Gastroesophageal sphincter (tissue), 4 donors: ENCODE measurements at regions not wholly inside any gene's neighbourhood (a gene's known extent, or its start where the extent isn't known, plus 50 kb on each side); places are given as distances from the start of the nearest gene placed in this dataset.
"Not testable (repeated sequence)": the region's sequence is repeated elsewhere in the genome, so short reads cannot be mapped to it uniquely, and the experiment has no call there.

Experiments
- ATAC-seq: fragments of 150-250 bp; one replicate; pipeline ENCODE4 v1.9.1; 2016; ENCODE audit warnings: mild to moderate bottlenecking, moderate library complexity
- H3K27ac ChIP-seq, 4 donors: fragments of 200-600 bp; sonication (generic) in 3 of 4; 1 replicate in 3 of 4; 2 replicates in 1 of 4; pipeline ENCODE4 v1.5.1; 2016 to 2019
- H3K27me3 ChIP-seq: fragments of 200-600 bp; sonication (generic); one replicate; pipeline ENCODE4 v1.5.1; 2019
- H3K36me3 ChIP-seq, 2 donors: fragments of 200-600 bp; sonication (generic); one replicate each; pipeline ENCODE4 v1.5.1; 2019; ENCODE audit warnings: control low read depth in 1 of 2
- H3K4me1 ChIP-seq, 3 donors: fragments of 200-600 bp; sonication (generic); 1 replicate in 2 of 3; 2 replicates in 1 of 3; pipeline ENCODE4 v1.5.1; 2016 to 2019; ENCODE audit warnings: control low read depth in 2 of 3
- H3K4me3 ChIP-seq, 2 donors: fragments of 200-600 bp; sonication (generic); one replicate each; pipeline ENCODE4 v1.5.1; 2019; ENCODE audit warnings: mild to moderate bottlenecking in 1 of 2, moderate library complexity in 1 of 2
- H3K9me3 ChIP-seq, 3 donors: fragments of 200-600 bp; sonication (generic); one replicate each; pipeline ENCODE4 v1.5.1; 2017 to 2019; ENCODE audit warnings: control low read depth in 2 of 3
- EP300 ChIP-seq: sonication (generic); formaldehyde crosslinking; IDR thresholded peaks from one replicate; pipeline ENCODE4 v1.6.1; 2017; ENCODE audit warnings: antibody characterized with exemption, mild to moderate bottlenecking
- POLR2A ChIP-seq, 2 donors: fragments of 450-650 bp; IDR thresholded peaks; one replicate each; pipeline ENCODE4 v1.6.1; 2017; ENCODE audit warnings: antibody characterized with exemption in 2 of 2, mild to moderate bottlenecking in 2 of 2, moderate library complexity in 1 of 2
- POLR2AphosphoS5 ChIP-seq: sonication (generic); formaldehyde crosslinking; IDR thresholded peaks from one replicate; pipeline ENCODE4 v1.6.1; 2017; ENCODE audit warnings: antibody characterized with exemption
- WGBS, 2 donors: methylation state at CpG; one replicate each; pipeline ENCODE4 v1.1.5; 2018; ENCODE audit warnings: low coverage in 1 of 2; 5-methylcytosine and 5-hydroxymethylcytosine counted together
- TF ChIP-seq, protein P1 (sequence below), 4 experiments: fragments of 200-600 bp in 2 of 4; fragments of 450-650 bp in 2 of 4; sonication (generic) in 1 of 4; IDR thresholded peaks; one replicate each; pipeline ENCODE4 v1.5.1; 2017 to 2019; ENCODE audit warnings: antibody characterized with exemption in 4 of 4, mild to moderate bottlenecking in 2 of 4, moderate library complexity in 2 of 4

DNA sequence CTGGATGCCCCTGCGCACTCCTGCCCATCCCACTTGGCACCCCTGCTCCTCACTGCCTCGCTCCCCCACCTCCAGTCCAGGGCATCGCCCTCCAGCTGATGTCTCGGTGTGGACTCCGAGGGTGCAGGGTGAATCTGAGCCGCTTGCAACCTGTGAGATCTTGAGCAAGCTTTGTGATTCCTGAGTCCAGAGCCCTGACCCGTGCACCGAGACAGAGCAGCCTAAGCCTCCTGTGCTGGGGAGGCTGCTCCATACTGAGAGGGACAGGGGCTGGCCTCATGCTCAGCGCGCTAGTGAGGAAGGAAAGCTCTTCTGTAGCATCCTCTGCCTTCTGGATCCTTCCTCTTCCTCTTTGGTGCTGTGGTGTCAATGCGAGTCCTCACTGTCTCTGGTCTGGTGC is 116.0 kb downstream of the TEX29 start:
- H3K9me3 ChIP-seq: no peaks in the 10 kb centered on the region
- no peak overlapping the region for H3K4me3 ChIP-seq
- no peak for ATAC-seq
- WGBS, 2 donors: no CpG with 5 or more reads among the region's 11 CpGs
- no peak overlapping the region for H3K27ac ChIP-seq
- H3K36me3 ChIP-seq: no peaks in the 10 kb centered on the region
- H3K27me3 ChIP-seq: peaks cover 21% of the 10 kb centered on the region
- H3K4me1 ChIP-seq: no peaks in the 10 kb centered on the region
- TF ChIP-seq EP300 (no peak), POLR2A (IDR thresholded peaks at IDR 0.05) (no peak), POLR2AphosphoS5 (no peak)
- TF ChIP-seq, protein P1, sequence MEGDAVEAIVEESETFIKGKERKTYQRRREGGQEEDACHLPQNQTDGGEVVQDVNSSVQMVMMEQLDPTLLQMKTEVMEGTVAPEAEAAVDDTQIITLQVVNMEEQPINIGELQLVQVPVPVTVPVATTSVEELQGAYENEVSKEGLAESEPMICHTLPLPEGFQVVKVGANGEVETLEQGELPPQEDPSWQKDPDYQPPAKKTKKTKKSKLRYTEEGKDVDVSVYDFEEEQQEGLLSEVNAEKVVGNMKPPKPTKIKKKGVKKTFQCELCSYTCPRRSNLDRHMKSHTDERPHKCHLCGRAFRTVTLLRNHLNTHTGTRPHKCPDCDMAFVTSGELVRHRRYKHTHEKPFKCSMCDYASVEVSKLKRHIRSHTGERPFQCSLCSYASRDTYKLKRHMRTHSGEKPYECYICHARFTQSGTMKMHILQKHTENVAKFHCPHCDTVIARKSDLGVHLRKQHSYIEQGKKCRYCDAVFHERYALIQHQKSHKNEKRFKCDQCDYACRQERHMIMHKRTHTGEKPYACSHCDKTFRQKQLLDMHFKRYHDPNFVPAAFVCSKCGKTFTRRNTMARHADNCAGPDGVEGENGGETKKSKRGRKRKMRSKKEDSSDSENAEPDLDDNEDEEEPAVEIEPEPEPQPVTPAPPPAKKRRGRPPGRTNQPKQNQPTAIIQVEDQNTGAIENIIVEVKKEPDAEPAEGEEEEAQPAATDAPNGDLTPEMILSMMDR (IDR thresholded peaks at IDR 0.05): no peak

DNA sequence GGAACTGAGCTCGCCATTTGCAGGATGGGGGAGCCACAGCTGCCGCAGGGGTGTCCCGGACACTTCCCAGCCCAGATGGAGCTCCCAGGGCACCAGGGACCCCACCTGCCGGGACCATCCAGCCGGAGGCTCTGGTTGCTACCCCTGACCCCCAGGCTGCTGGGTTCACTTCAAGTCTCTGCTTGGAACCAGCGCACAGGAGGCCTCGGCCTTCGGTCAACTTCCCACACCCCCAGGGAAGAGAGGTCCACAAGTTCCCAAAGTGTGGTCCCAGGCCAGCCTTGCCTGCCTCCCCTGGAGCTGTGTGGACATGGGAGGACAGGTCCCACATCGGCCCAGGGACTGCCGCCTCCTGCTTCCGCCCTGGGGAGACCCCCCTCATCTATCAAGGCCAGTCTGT is 117.0 kb downstream of the TEX29 start:
- peaks cover 23% of the 10 kb centered on the region for H3K27me3 ChIP-seq
- no CpG with 5 or more reads among the region's 11 CpGs for WGBS, 2 donors
- H3K9me3 ChIP-seq: peaks cover 0 to 6% (median 0%) of the 10 kb centered on the region in 3 donors
- H3K4me1 ChIP-seq: no peaks in the 10 kb centered on the region
- no peak overlapping the region for H3K4me3 ChIP-seq
- ATAC-seq: no peak
- TF ChIP-seq, protein P1 (IDR thresholded peaks at IDR 0.05): no peak
- TF ChIP-seq POLR2A (IDR thresholded peaks at IDR 0.05) (no peak), POLR2AphosphoS5 (no peak), EP300 (no peak)
- no peaks in the 10 kb centered on the region for H3K36me3 ChIP-seq
- H3K27ac ChIP-seq: no peak overlapping the region

DNA sequence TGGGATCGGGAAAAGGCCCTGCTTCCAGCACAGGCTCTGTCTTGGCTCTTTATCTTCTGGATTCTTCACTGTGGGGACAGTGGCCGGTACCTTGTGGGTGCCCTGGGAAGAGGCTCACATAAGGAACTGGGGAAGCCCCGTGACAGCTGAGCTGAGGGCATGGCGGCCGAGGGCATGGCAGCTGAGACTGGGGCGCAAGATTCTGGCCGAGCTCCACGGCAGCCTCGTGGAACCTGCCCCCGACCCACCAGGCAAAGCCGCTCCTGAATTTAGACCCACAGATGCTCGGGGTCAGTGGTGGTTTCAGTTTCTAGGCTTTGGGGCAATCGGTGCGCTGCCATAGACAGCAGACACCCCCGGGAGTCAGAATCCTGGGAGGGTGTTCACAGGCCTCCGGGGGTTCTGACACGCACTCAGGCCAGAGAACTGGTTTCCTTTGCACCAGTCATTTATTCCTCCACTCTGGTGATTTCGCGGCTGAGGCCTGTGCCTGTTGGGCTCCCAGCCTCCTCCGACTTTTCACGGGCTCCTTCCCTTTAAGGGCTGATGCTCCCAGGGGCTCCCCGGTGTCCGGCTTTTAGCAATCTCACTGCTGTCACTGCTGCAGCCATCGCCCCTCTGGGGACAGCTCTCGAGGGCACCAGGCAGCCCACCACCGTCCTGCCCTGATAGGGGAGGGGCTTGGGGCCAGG is 117.6 kb downstream of the TEX29 start:
- TF ChIP-seq EP300 (no peak), POLR2A (IDR thresholded peaks at IDR 0.05) (no peak), POLR2AphosphoS5 (no peak)
- TF ChIP-seq, protein P1 (IDR thresholded peaks at IDR 0.05): no peak
- WGBS, 2 donors: 82 to 90% methylated on average over 2 to 3 of the region's 26 CpGs
- no peak for ATAC-seq

GRCh38 chr13:111440492-111440891 is 120.0 kb downstream of the TEX29 start:
- H3K27ac ChIP-seq, H3K36me3 ChIP-seq, H3K4me1 ChIP-seq, H3K4me3 ChIP-seq, ATAC-seq: not testable (repeated sequence)
- H3K27me3 ChIP-seq: peaks cover 21% of the 10 kb centered on the region
- peaks cover 0 to 25% (median 0%) of the 10 kb centered on the region in 3 donors for H3K9me3 ChIP-seq
- whole genome bisulfite sequencing, 2 donors: 100% methylated on average over 1 of the region's 1 CpG; no CpG with 5 or more reads in 1 of the 2 donors

More for the DNA sequence above, 117.6 kb downstream of the TEX29 start:
- Histone ChIP-seq H3K9me3 (peaks cover 0 to 12% (median 0%) of the 10 kb centered on the region in 3 donors), H3K36me3 (no peaks in the 10 kb centered on the region), H3K4me1 (no peaks in the 10 kb centered on the region), H3K27ac (no peak overlapping the region), H3K27me3 (peaks cover 18% of the 10 kb centered on the region), H3K4me3 (no peak overlapping the region)

DNA sequence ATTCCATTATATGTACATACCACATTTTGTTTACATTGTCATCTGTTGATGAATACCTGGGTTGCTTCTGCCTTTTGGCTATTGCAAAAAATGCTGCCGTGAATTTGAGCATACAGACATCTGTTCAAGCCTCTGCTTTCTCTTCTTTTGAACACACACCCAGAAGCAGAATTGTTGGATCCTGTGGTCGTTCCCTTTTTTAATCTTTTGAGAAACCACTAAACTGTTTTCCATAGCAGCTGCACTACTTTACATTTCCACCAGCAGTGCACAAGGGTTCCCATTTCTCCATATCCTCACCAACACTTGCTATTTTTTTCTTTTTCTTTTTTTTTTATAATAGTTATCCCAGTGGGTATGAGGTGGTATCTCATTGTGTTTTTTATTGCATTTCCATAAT is 123.5 kb downstream of the TEX29 start:
- H3K27ac ChIP-seq: no peak overlapping the region
- no peak for TF ChIP-seq POLR2AphosphoS5
- TF ChIP-seq EP300: no peak
- TF ChIP-seq POLR2A (IDR thresholded peaks at IDR 0.05): no peak
- TF ChIP-seq, protein P1 (IDR thresholded peaks at IDR 0.05): no peak
- H3K9me3 ChIP-seq: peaks cover 0 to 47% (median 0%) of the 10 kb centered on the region in 3 donors
- ATAC-seq: no peak
- 71 to 75% methylated on average over 2 of the region's 2 CpGs for WGBS, 2 donors
- H3K4me3 ChIP-seq: no peak overlapping the region
- H3K36me3 ChIP-seq: no peaks in the 10 kb centered on the region
- no peaks in the 10 kb centered on the region for H3K4me1 ChIP-seq
- H3K27me3 ChIP-seq: peaks cover 34% of the 10 kb centered on the region
